NCI-H226 (cell line): ENCODE measurements at regions not wholly inside any gene's neighbourhood (a gene's known extent, or its start where the extent isn't known, plus 50 kb on each side); places are given as distances from the start of the nearest gene placed in this dataset.
A peak's percentile ranks its signal among the peaks of the same experiment; 100 is the strongest.

ENCODE experiments used
- DNase-seq: peaks from one replicate; pipeline ENCODE4 v3.0.0-alpha.2; 2015

- DNase-seq: no peak
These were observed 87.7 kb upstream of the COCH start for GRCh38 chr14:30786701-30787100.

GRCh38 chr14:30790827-30791226 is 83.5 kb upstream of the COCH start:
- peak; percentile 61 for DNase-seq

GRCh38 chr14:30791522-30792351 is 82.6 kb upstream of the COCH start:
- DNase-seq: no peak

GRCh38 chr14:30796707-30797106 is 77.7 kb upstream of the COCH start:
- DNase-seq: no peak

GRCh38 chr14:30798516-30798915 is 75.8 kb upstream of the COCH start:
- no peak for DNase-seq

- no peak for DNase-seq
These were observed 75.4 kb upstream of the COCH start for GRCh38 chr14:30798961-30799360.

- no peak for DNase-seq
These were observed 74.4 kb upstream of the COCH start for GRCh38 chr14:30799933-30800332.

GRCh38 chr14:30803185-30803584 is 71.2 kb upstream of the COCH start:
- DNase-seq: no peak

GRCh38 chr14:30805284-30805683 is 69.1 kb upstream of the COCH start:
- no peak for DNase-seq

GRCh38 chr14:30808576-30808975 is 65.8 kb upstream of the COCH start:
- DNase-seq: no peak

- no peak for DNase-seq
These were observed 61.1 kb upstream of the COCH start for GRCh38 chr14:30813216-30813615.

GRCh38 chr14:30820674-30821073 is 53.7 kb upstream of the COCH start:
- DNase-seq: no peak

GRCh38 chr14:30822080-30822571 is 52.2 kb upstream of the COCH start:
- no peak for DNase-seq
